ENCODE measurements at regions not wholly inside any gene's neighbourhood (a gene's known extent, or its start where the extent isn't known, plus 50 kb on each side); places are given as distances from the start of the nearest gene placed in this dataset.
"Not testable (repeated sequence)": the region's sequence is repeated elsewhere in the genome, so short reads cannot be mapped to it uniquely, and the experiment has no call there.

DNA sequence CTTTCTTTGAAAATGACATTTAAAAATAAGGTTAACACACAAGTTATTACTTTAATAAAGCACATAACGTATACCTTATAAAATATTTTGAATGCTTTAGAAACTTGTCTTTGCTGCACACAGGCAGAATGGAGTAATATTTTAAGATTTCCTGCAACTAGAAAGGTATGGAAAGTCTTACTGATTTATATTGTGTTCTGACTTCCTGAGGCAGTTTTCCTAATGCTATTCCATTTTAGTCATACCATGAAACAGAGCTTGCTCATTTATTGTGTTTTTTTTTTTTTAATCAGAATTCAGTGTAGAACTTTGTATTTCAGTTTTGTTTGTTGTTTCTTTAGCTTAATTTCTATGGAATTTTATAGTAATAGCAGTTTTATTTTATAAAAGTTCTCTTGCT is 60.9 kb upstream of the S1PR1 start:
- H3K9ac ChIP-seq (ENCODE audit: low read depth, low read length, poor library complexity, severe bottlenecking): no peak overlapping the region
- no peaks in the 10 kb centered on the region for H4K20me1 ChIP-seq (ENCODE audit: insufficient read depth, low read length, poor library complexity, severe bottlenecking)
- H3K79me2 ChIP-seq (ENCODE audit: insufficient read depth, low read length): no peaks in the 10 kb centered on the region
- no peaks in the 10 kb centered on the region for H3K9me3 ChIP-seq (ENCODE audit: insufficient read depth, low read depth, low read length)
- H3K4me2 ChIP-seq (ENCODE audit: low read depth, low read length, poor library complexity, severe bottlenecking): no peak overlapping the region
- no peaks in the 10 kb centered on the region for H3K27me3 ChIP-seq (ENCODE audit: insufficient read depth, low read length, poor library complexity, severe bottlenecking)
- no peak overlapping the region for H3K4me3 ChIP-seq (ENCODE audit: low read length, poor library complexity, severe bottlenecking)
- H3K36me3 ChIP-seq (ENCODE audit: insufficient read depth, low read length): no peaks in the 10 kb centered on the region
- H3K4me1 ChIP-seq (ENCODE audit: insufficient read depth, low read length, poor library complexity, severe bottlenecking): peaks cover 18% of the 10 kb centered on the region
- H3F3A ChIP-seq (ENCODE audit: low read depth): peaks cover 8% of the 10 kb centered on the region; the same call in 1 of the 2 replicates
- TF ChIP-seq EZH2phosphoT487 (IDR thresholded peaks at IDR 0.05; ENCODE audit: borderline replicate concordance): no peak
- TF ChIP-seq, protein P1, sequence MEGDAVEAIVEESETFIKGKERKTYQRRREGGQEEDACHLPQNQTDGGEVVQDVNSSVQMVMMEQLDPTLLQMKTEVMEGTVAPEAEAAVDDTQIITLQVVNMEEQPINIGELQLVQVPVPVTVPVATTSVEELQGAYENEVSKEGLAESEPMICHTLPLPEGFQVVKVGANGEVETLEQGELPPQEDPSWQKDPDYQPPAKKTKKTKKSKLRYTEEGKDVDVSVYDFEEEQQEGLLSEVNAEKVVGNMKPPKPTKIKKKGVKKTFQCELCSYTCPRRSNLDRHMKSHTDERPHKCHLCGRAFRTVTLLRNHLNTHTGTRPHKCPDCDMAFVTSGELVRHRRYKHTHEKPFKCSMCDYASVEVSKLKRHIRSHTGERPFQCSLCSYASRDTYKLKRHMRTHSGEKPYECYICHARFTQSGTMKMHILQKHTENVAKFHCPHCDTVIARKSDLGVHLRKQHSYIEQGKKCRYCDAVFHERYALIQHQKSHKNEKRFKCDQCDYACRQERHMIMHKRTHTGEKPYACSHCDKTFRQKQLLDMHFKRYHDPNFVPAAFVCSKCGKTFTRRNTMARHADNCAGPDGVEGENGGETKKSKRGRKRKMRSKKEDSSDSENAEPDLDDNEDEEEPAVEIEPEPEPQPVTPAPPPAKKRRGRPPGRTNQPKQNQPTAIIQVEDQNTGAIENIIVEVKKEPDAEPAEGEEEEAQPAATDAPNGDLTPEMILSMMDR (conservative IDR thresholded peaks at IDR 0.05; ENCODE audit: low read length): no peak
- no peaks in the 10 kb centered on the region for H3K9me2 ChIP-seq (replicated peaks; ENCODE audit: low read depth, low read length)
- no peak overlapping the region for H2AFZ ChIP-seq (ENCODE audit: low read length)

DNA sequence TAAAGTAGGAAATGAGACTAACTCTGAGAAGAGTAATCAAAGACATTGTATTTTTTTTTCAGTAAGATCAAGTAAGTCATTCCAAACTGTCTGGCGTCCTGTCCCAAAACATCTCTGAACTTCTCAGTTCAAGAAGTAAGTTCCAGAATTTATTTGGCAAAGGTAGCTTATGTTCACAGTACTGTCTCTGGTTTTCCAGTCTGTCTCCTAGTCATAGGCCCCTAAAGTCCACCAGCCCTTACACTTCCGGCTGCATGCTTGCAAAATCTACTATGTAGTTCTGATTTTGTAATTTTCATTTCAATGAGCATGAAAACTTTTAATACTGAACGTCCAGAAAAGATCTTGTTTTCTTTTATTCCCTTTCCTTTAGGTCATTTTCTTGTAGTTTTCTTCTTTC is 61.4 kb upstream of the S1PR1 start:
- H3K4me1 ChIP-seq (ENCODE audit: insufficient read depth, low read length, poor library complexity, severe bottlenecking): peaks cover 18% of the 10 kb centered on the region
- no peaks in the 10 kb centered on the region for H4K20me1 ChIP-seq (ENCODE audit: insufficient read depth, low read length, poor library complexity, severe bottlenecking)
- no peaks in the 10 kb centered on the region for H3K27me3 ChIP-seq (ENCODE audit: insufficient read depth, low read length, poor library complexity, severe bottlenecking)
- H3K79me2 ChIP-seq (ENCODE audit: insufficient read depth, low read length): no peaks in the 10 kb centered on the region
- TF ChIP-seq, protein P1 (conservative IDR thresholded peaks at IDR 0.05; ENCODE audit: low read length): no peak
- TF ChIP-seq EZH2phosphoT487 (IDR thresholded peaks at IDR 0.05; ENCODE audit: borderline replicate concordance): no peak
- no peak overlapping the region for H3K4me2 ChIP-seq (ENCODE audit: low read depth, low read length, poor library complexity, severe bottlenecking)
- peaks cover 8% of the 10 kb centered on the region; the same call in 1 of the 2 replicates for H3F3A ChIP-seq (ENCODE audit: low read depth)
- H3K9me3 ChIP-seq (ENCODE audit: insufficient read depth, low read depth, low read length): no peaks in the 10 kb centered on the region
- H2AFZ ChIP-seq (ENCODE audit: low read length): no peak overlapping the region
- no peak overlapping the region for H3K9ac ChIP-seq (ENCODE audit: low read depth, low read length, poor library complexity, severe bottlenecking)
- no peaks in the 10 kb centered on the region for H3K9me2 ChIP-seq (replicated peaks; ENCODE audit: low read depth, low read length)
- no peak overlapping the region for H3K4me3 ChIP-seq (ENCODE audit: low read length, poor library complexity, severe bottlenecking)
- no peaks in the 10 kb centered on the region for H3K36me3 ChIP-seq (ENCODE audit: insufficient read depth, low read length)

DNA sequence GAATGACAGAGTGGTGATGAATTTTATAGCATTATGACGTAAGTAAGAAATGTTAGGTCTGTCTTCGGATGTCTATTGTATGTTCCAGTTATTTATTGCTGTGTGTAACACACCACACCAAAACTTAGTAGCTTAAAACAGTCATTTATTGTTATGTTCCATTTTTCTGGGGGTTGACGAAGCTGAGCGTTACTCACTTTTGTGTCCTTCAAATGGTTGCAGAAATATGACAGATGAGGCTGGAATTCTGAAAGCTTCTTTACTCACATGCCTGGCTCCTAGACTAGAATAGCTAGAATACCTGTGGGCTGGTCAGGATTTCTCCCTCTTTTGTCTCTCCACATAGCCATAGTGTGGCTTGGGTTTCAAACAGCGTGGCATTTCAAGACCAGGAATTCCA is 62.1 kb upstream of the S1PR1 start:
- no peaks in the 10 kb centered on the region for H3K9me2 ChIP-seq (replicated peaks; ENCODE audit: low read depth, low read length)
- H3K4me1 ChIP-seq (ENCODE audit: insufficient read depth, low read length, poor library complexity, severe bottlenecking): peaks cover 13% of the 10 kb centered on the region
- H3F3A ChIP-seq (ENCODE audit: low read depth): peaks cover 8% of the 10 kb centered on the region; the same call in 1 of the 2 replicates
- H3K4me2 ChIP-seq (ENCODE audit: low read depth, low read length, poor library complexity, severe bottlenecking): no peak overlapping the region
- H2AFZ ChIP-seq (ENCODE audit: low read length): no peak overlapping the region
- no peak overlapping the region for H3K4me3 ChIP-seq (ENCODE audit: low read length, poor library complexity, severe bottlenecking)
- no peaks in the 10 kb centered on the region for H4K20me1 ChIP-seq (ENCODE audit: insufficient read depth, low read length, poor library complexity, severe bottlenecking)
- no peak overlapping the region for H3K9ac ChIP-seq (ENCODE audit: low read depth, low read length, poor library complexity, severe bottlenecking)
- H3K27me3 ChIP-seq (ENCODE audit: insufficient read depth, low read length, poor library complexity, severe bottlenecking): no peaks in the 10 kb centered on the region
- H3K79me2 ChIP-seq (ENCODE audit: insufficient read depth, low read length): no peaks in the 10 kb centered on the region
- TF ChIP-seq, protein P1 (conservative IDR thresholded peaks at IDR 0.05; ENCODE audit: low read length): no peak
- TF ChIP-seq EZH2phosphoT487 (IDR thresholded peaks at IDR 0.05; ENCODE audit: borderline replicate concordance): no peak
- no peaks in the 10 kb centered on the region for H3K9me3 ChIP-seq (ENCODE audit: insufficient read depth, low read depth, low read length)
- no peaks in the 10 kb centered on the region for H3K36me3 ChIP-seq (ENCODE audit: insufficient read depth, low read length)

DNA sequence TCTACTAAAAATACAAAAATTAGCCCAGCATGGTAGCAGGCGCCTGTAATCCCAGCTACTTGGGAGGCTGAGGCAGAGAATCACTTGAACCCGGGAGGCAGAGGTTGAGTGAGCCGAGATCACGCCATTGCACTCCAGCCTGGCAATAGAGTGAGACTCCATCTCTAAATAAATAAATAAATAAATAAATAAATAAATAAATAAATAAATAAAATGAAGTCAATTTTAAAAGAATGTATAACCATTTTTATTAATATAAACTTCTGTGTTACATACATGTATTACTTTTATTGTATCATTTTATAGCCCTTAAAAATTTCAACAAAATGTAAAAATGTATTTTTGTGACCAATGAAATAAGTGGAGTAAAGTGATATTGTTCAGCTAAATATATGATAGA is 62.5 kb upstream of the S1PR1 start:
- H3K27me3 ChIP-seq (ENCODE audit: insufficient read depth, low read length, poor library complexity, severe bottlenecking); H3K4me3 ChIP-seq (ENCODE audit: low read length, poor library complexity, severe bottlenecking); H3K36me3 ChIP-seq (ENCODE audit: insufficient read depth, low read length); H3K9me3 ChIP-seq (ENCODE audit: insufficient read depth, low read depth, low read length); H3K9ac ChIP-seq (ENCODE audit: low read depth, low read length, poor library complexity, severe bottlenecking); H3K79me2 ChIP-seq (ENCODE audit: insufficient read depth, low read length); H3K4me2 ChIP-seq (ENCODE audit: low read depth, low read length, poor library complexity, severe bottlenecking); H3K9me2 ChIP-seq (replicated peaks; ENCODE audit: low read depth, low read length); H3K4me1 ChIP-seq (ENCODE audit: insufficient read depth, low read length, poor library complexity, severe bottlenecking); H3F3A ChIP-seq (ENCODE audit: low read depth); H2AFZ ChIP-seq (ENCODE audit: low read length); H4K20me1 ChIP-seq (ENCODE audit: insufficient read depth, low read length, poor library complexity, severe bottlenecking): not testable (repeated sequence)
